ENCODE measurements at regions not wholly inside any gene's neighbourhood (a gene's known extent, or its start where the extent isn't known, plus 50 kb on each side); places are given as distances from the start of the nearest gene placed in this dataset.

DNA sequence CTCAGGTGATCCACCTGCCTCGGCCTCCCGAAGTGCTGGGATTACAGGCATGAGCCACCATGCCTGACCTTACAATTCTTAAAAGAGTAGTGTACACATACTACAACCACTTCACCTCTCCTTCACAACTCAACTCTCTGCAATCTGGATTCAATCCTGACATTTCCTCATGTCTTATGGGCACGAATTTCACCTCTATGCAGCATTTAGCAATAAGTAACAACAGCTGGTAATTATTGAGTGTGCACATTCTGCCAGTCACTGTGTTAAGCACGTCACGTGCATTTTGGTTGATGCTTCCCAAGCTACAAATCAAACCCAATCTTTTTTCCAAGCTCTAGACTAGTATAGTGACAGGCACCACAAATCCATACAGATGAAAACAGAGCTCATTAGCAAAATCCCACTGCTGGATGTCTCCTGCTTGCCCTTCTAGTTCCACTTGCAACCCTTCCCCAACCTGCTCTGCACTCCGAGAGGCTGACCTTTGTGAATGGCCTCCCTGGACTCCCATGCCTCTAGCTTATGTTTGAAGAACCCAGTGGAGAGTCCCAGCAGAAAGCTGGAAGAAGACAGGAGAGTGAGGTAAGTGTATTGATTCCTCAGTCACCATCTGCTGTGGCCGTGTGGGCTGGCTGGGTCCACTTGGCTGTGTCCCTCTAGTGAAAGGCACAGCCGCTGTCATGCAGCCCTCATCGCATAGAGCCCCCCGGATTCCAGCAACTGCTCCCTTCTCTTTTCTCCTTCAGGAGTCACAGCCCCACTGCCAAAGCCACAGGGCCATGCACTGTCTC lies 176.5 kb downstream of the MEX3B start:
- H3K27me3 ChIP-seq = no peaks in the 10 kb centered on the region
- DNase-seq = no peak
- intact Hi-C loops (cut with DNase I; ENCODE audit: low total_unique reads) = no loop called here
- no peaks in the 10 kb centered on the region for H3K36me3 ChIP-seq
- H3K9me3 ChIP-seq = no peaks in the 10 kb centered on the region
- TF ChIP-seq POLR2A (IDR thresholded peaks at IDR 0.05) = no peak
- TF ChIP-seq, protein P1, sequence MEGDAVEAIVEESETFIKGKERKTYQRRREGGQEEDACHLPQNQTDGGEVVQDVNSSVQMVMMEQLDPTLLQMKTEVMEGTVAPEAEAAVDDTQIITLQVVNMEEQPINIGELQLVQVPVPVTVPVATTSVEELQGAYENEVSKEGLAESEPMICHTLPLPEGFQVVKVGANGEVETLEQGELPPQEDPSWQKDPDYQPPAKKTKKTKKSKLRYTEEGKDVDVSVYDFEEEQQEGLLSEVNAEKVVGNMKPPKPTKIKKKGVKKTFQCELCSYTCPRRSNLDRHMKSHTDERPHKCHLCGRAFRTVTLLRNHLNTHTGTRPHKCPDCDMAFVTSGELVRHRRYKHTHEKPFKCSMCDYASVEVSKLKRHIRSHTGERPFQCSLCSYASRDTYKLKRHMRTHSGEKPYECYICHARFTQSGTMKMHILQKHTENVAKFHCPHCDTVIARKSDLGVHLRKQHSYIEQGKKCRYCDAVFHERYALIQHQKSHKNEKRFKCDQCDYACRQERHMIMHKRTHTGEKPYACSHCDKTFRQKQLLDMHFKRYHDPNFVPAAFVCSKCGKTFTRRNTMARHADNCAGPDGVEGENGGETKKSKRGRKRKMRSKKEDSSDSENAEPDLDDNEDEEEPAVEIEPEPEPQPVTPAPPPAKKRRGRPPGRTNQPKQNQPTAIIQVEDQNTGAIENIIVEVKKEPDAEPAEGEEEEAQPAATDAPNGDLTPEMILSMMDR (IDR thresholded peaks at IDR 0.05) = no peak
- no peaks in the 10 kb centered on the region for H3K4me1 ChIP-seq
- no peak overlapping the region for H3K27ac ChIP-seq
- no peak overlapping the region for H3K4me3 ChIP-seq

DNA sequence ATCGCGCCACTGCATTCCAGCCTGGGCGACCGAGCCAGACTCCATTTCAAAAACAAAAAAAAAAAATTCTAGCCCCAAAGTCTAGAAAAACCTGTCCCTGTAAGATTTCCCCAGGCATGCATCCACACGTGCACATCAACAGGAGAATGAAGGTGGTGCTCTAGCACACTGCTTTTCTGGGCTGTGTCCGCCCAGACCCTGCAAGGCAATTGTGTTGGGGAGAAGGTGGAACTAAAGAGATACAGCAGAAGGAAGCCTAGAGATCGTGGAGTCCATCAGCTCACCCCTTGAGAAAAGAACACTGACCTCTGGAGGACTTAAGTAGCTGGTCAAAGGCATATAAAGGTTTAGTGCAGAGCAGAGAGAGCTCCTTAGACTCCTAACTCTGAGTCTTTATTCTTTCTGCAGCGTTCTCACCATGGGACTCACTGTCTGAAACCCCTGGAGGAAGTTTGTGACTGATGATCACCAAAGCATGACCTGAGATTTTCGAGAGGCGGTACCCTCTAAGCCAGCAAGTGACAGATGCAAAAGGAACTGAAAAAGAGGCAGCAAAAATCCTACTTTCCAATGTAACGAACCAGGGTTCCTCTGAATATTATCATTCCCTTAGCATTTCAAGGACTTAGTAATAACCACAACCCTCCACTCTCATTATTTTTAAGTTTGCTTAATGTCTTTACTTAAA lies 179.8 kb downstream of the MEX3B start:
- no peak overlapping the region for H3K4me3 ChIP-seq
- no peaks in the 10 kb centered on the region for H3K9me3 ChIP-seq
- intact Hi-C loops (cut with DNase I; ENCODE audit: low total_unique reads) = no loop called here
- no peaks in the 10 kb centered on the region for H3K4me1 ChIP-seq
- H3K27ac ChIP-seq = no peak overlapping the region
- no peaks in the 10 kb centered on the region for H3K36me3 ChIP-seq
- no peaks in the 10 kb centered on the region for H3K27me3 ChIP-seq
- no peak for DNase-seq
- TF ChIP-seq, protein P1 (IDR thresholded peaks at IDR 0.05) = no peak
- TF ChIP-seq POLR2A (IDR thresholded peaks at IDR 0.05) = no peak

- no peaks in the 10 kb centered on the region for H3K36me3 ChIP-seq
- H3K4me1 ChIP-seq = no peaks in the 10 kb centered on the region
- H3K27ac ChIP-seq = no peak overlapping the region
- DNase-seq = no peak
- intact Hi-C loops (cut with DNase I; ENCODE audit: low total_unique reads) = no loop called here
- H3K4me3 ChIP-seq = no peak overlapping the region
- TF ChIP-seq, protein P1 (IDR thresholded peaks at IDR 0.05) = no peak
- no peak for TF ChIP-seq POLR2A (IDR thresholded peaks at IDR 0.05)
- H3K9me3 ChIP-seq = no peaks in the 10 kb centered on the region
- no peaks in the 10 kb centered on the region for H3K27me3 ChIP-seq
Observed at GRCh38 chr15:81863162-81863561, 182.7 kb downstream of the MEX3B start.

- no peaks in the 10 kb centered on the region for H3K27me3 ChIP-seq
- H3K9me3 ChIP-seq = no peaks in the 10 kb centered on the region
- H3K4me1 ChIP-seq = no peaks in the 10 kb centered on the region
- DNase-seq = no peak
- no peak overlapping the region for H3K27ac ChIP-seq
- intact Hi-C loops (cut with DNase I; ENCODE audit: low total_unique reads) = no loop called here
- H3K36me3 ChIP-seq = no peaks in the 10 kb centered on the region
- no peak for TF ChIP-seq POLR2A (IDR thresholded peaks at IDR 0.05)
- TF ChIP-seq, protein P1 (IDR thresholded peaks at IDR 0.05) = no peak
- H3K4me3 ChIP-seq = no peak overlapping the region
Observed at GRCh38 chr15:81859737-81860516, 185.9 kb downstream of the MEX3B start.
